ENCODE measurements at regions not wholly inside any gene's neighbourhood (a gene's known extent, or its start where the extent isn't known, plus 50 kb on each side); places are given as distances from the start of the nearest gene placed in this dataset.

- Histone ChIP-seq H3K4me3 (no peak overlapping the region), H3K4me1 (no peaks in the 10 kb centered on the region), H3K36me3 (no peaks in the 10 kb centered on the region), H3K27me3 (no peaks in the 10 kb centered on the region), H3K27ac (no peak overlapping the region), H3K9me3 (peaks cover 0 to 6% of the 10 kb centered on the region in 2 donors)
- TF ChIP-seq POLR2A (IDR thresholded peaks at IDR 0.05) = no peak
- TF ChIP-seq POLR2AphosphoS5 (IDR thresholded peaks at IDR 0.05) = no peak
- no peak for TF ChIP-seq CTCF (IDR thresholded peaks at IDR 0.05)
- intact Hi-C loops (cut with DNase I; ENCODE audit: low total_unique reads) = no loop called here
- no peak for DNase-seq (ENCODE audit: low spot score in 2 of 2)
Observed at GRCh38 chr2:147709655-147710054, 135.2 kb upstream of the ACVR2A start.

GRCh38 chr2:147703171-147703570 is 141.7 kb upstream of the ACVR2A start:
- no peak for DNase-seq (ENCODE audit: low spot score in 2 of 2)
- Histone ChIP-seq H3K27ac (no peak overlapping the region), H3K36me3 (no peaks in the 10 kb centered on the region), H3K4me1 (no peaks in the 10 kb centered on the region), H3K9me3 (no peaks in the 10 kb centered on the region), H3K4me3 (no peak overlapping the region), H3K27me3 (no peaks in the 10 kb centered on the region)
- TF ChIP-seq CTCF (IDR thresholded peaks at IDR 0.05) = no peak
- intact Hi-C loops (cut with DNase I; ENCODE audit: low total_unique reads) = no loop called here

GRCh38 chr2:147698166-147698565 is 146.7 kb upstream of the ACVR2A start:
- H3K27me3 ChIP-seq = no peaks in the 10 kb centered on the region
- DNase-seq (ENCODE audit: low spot score in 2 of 2) = no peak
- H3K36me3 ChIP-seq = no peaks in the 10 kb centered on the region
- H3K9me3 ChIP-seq = no peaks in the 10 kb centered on the region
- no peak overlapping the region for H3K4me3 ChIP-seq
- TF ChIP-seq CTCF (IDR thresholded peaks at IDR 0.05) (no peak), POLR2AphosphoS5 (IDR thresholded peaks at IDR 0.05) (no peak), POLR2A (IDR thresholded peaks at IDR 0.05) (no peak)
- no peaks in the 10 kb centered on the region for H3K4me1 ChIP-seq
- H3K27ac ChIP-seq = no peak overlapping the region
- intact Hi-C loops (cut with DNase I; ENCODE audit: low total_unique reads) = no loop called here

- TF ChIP-seq CTCF (IDR thresholded peaks at IDR 0.05) (no peak), POLR2AphosphoS5 (IDR thresholded peaks at IDR 0.05) (no peak), POLR2A (IDR thresholded peaks at IDR 0.05) (no peak)
- Histone ChIP-seq H3K9me3 (no peaks in the 10 kb centered on the region), H3K36me3 (no peaks in the 10 kb centered on the region), H3K4me3 (no peak overlapping the region), H3K27me3 (no peaks in the 10 kb centered on the region), H3K4me1 (no peaks in the 10 kb centered on the region), H3K27ac (no peak overlapping the region)
- DNase-seq (ENCODE audit: low spot score in 2 of 2) = no peak
- intact Hi-C loops (cut with DNase I; ENCODE audit: low total_unique reads) = no loop called here
Observed at GRCh38 chr2:147696426-147696825, 148.4 kb upstream of the ACVR2A start.

GRCh38 chr2:147689220-147689909 is 155.5 kb upstream of the ACVR2A start:
- Histone ChIP-seq H3K4me3 (no peak overlapping the region), H3K9me3 (no peaks in the 10 kb centered on the region), H3K4me1 (no peaks in the 10 kb centered on the region), H3K27me3 (no peaks in the 10 kb centered on the region), H3K27ac (no peak overlapping the region), H3K36me3 (no peaks in the 10 kb centered on the region)
- intact Hi-C loops (cut with DNase I; ENCODE audit: low total_unique reads) = no loop called here
- no peak for DNase-seq (ENCODE audit: low spot score in 2 of 2)
- TF ChIP-seq CTCF (IDR thresholded peaks at IDR 0.05) = no peak
- TF ChIP-seq POLR2A (IDR thresholded peaks at IDR 0.05) = no peak
- no peak for TF ChIP-seq POLR2AphosphoS5 (IDR thresholded peaks at IDR 0.05)
